Activated CD4-positive, alpha-beta memory T cell treated with anti-CD3 and anti-CD28 coated beads, Interleukin-2, amount 10 ng/mL, durations not matched to agents 7 days and 5 days (primary cell): ENCODE measurements at regions not wholly inside any gene's neighbourhood (a gene's known extent, or its start where the extent isn't known, plus 50 kb on each side); places are given as distances from the start of the nearest gene placed in this dataset.
"Not testable (repeated sequence)": the region's sequence is repeated elsewhere in the genome, so short reads cannot be mapped to it uniquely, and the experiment has no call there.

Experiments used
- CTCF ChIA-PET: fragments of 350-600 bp; sonication (Branson Sonifier 250); formaldehyde crosslinking; loops from one replicate; lab custom pipeline; 2021; ENCODE audit warnings: antibody characterized with exemption, inconsistent platforms; lab: Charles Lee
- POLR2A ChIA-PET: fragments of 350-600 bp; sonication (Branson Sonifier 250); formaldehyde crosslinking; loops from one replicate; lab custom pipeline; 2021; ENCODE audit warnings: antibody characterized with exemption; lab: Charles Lee
- DNase-seq: peaks from one replicate; pipeline ENCODE4 v3.0.0-alpha.2; 2020
- H3K27ac Mint-ChIP-seq: one replicate; pipeline ENCODE4 v1.8.0; 2021; ENCODE audit warnings: mild to moderate bottlenecking, mixed read lengths
- H3K27me3 Mint-ChIP-seq: one replicate; pipeline ENCODE4 v1.8.0; 2021; ENCODE audit warnings: mixed read lengths
- H3K36me3 Mint-ChIP-seq: one replicate; pipeline ENCODE4 v1.8.0; 2021; ENCODE audit warnings: low read depth, mixed read lengths
- H3K4me1 Mint-ChIP-seq: one replicate; pipeline ENCODE4 v1.8.0; 2021; ENCODE audit warnings: mixed read lengths
- H3K4me3 Mint-ChIP-seq: one replicate; pipeline ENCODE4 v1.8.0; 2021; ENCODE audit warnings: mild to moderate bottlenecking, mixed read lengths
- H3K9me3 Mint-ChIP-seq: one replicate; pipeline ENCODE4 v1.8.0; 2021; ENCODE audit warnings: mixed read lengths

DNA sequence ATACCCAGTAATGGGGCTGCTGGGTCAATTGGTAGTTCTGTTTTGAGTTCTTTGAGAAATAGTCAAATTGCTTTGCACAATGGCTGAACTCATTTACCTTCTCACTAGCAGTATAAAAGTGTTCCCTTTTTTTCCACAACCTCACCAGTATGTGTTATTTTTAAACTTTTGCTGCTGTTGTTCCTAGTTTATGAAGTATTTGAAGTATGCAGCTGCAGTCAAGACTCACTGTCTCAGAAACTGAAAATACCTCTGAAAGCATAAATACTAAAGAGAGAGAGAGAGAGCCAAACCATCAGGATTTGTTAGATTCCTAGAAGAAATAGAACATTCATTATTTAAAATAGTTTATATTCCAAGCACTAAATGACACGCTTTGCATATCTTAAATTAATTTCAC, 764.2 kb downstream of the NTRK3 start:
- Mint-ChIP-seq H3K27ac (no peak overlapping the region), H3K36me3 (no peaks in the 10 kb centered on the region), H3K4me1 (no peaks in the 10 kb centered on the region), H3K9me3 (peaks cover 8% of the 10 kb centered on the region), H3K4me3 (no peak overlapping the region), H3K27me3 (no peaks in the 10 kb centered on the region)
- POLR2A ChIA-PET = no interaction called here
- no peak for DNase-seq
- CTCF ChIA-PET = no interaction called here

- Mint-ChIP-seq H3K9me3 (peaks cover 8% of the 10 kb centered on the region), H3K36me3 (no peaks in the 10 kb centered on the region), H3K4me3 (no peak overlapping the region), H3K27me3 (no peaks in the 10 kb centered on the region), H3K4me1 (no peaks in the 10 kb centered on the region), H3K27ac (no peak overlapping the region)
- no peak for DNase-seq
- POLR2A ChIA-PET = no interaction called here
- CTCF ChIA-PET = no interaction called here
These were observed 765.9 kb downstream of the NTRK3 start for GRCh38 chr15:87490666-87491065.

- H3K9me3 Mint-ChIP-seq = peaks cover 8% of the 10 kb centered on the region
- no peaks in the 10 kb centered on the region for H3K36me3 Mint-ChIP-seq
- no peak for DNase-seq
- no peak overlapping the region for H3K27ac Mint-ChIP-seq
- H3K27me3 Mint-ChIP-seq = no peaks in the 10 kb centered on the region
- ChIA-PET POLR2A (no interaction called here), CTCF (no interaction called here)
- no peaks in the 10 kb centered on the region for H3K4me1 Mint-ChIP-seq
- H3K4me3 Mint-ChIP-seq = no peak overlapping the region
These were observed 766.5 kb downstream of the NTRK3 start for GRCh38 chr15:87489902-87490665.

GRCh38 chr15:87489456-87489855, 767.1 kb downstream of the NTRK3 start:
- DNase-seq = no peak
- no peaks in the 10 kb centered on the region for H3K27me3 Mint-ChIP-seq
- no peak overlapping the region for H3K4me3 Mint-ChIP-seq
- peaks cover 5% of the 10 kb centered on the region for H3K9me3 Mint-ChIP-seq
- CTCF ChIA-PET = no interaction called here
- POLR2A ChIA-PET = no interaction called here
- no peaks in the 10 kb centered on the region for H3K4me1 Mint-ChIP-seq
- H3K27ac Mint-ChIP-seq = no peak overlapping the region
- H3K36me3 Mint-ChIP-seq = no peaks in the 10 kb centered on the region

DNA sequence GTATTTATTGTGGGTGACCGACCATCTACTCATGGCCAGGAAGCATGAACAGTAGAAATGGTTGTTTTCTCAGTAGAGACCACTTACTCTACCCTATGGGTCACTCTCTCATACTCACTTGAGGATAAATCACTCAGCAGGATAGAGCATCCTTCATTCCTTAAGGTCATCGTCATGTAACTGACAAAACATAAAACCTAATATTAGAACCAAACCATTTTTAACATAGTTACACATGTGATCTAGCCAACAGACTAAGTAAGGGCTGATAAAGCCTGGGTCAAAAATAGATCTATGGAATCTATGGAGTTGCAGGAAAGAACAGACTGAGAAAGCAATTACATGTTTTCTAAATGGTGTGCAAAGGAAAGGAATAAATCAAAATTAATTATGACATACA, 769.1 kb downstream of the NTRK3 start:
- Mint-ChIP-seq H3K27me3 (no peaks in the 10 kb centered on the region), H3K9me3 (peaks cover 5% of the 10 kb centered on the region), H3K36me3 (no peaks in the 10 kb centered on the region), H3K4me1 (no peaks in the 10 kb centered on the region), H3K4me3 (no peak overlapping the region), H3K27ac (no peak overlapping the region)
- POLR2A ChIA-PET = no interaction called here
- CTCF ChIA-PET = no interaction called here
- no peak for DNase-seq

DNA sequence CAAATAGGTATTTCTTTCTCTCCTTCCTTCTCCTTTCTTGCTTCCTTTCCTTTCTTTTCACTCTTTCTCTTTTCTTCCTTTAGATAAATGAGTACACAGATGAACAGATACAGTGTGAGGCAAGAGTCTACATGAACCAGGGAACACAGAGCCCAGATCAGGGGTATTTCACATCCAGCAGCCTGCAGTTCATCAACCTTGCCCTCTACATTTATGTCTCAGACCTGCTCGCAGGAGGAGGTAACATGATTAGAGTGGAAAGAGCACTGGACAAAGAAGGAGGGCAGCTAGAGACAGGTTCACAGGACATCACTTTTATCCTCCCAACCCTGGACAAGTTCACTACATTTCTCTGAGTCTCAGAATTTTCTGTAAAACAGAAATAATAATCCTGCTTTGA, 773.1 kb downstream of the NTRK3 start:
- no peak for DNase-seq
- ChIA-PET POLR2A (no interaction called here), CTCF (no interaction called here)
- peaks cover 3% of the 10 kb centered on the region for H3K9me3 Mint-ChIP-seq
- H3K36me3 Mint-ChIP-seq = no peaks in the 10 kb centered on the region
- no peak overlapping the region for H3K4me3 Mint-ChIP-seq
- no peaks in the 10 kb centered on the region for H3K4me1 Mint-ChIP-seq
- no peaks in the 10 kb centered on the region for H3K27me3 Mint-ChIP-seq
- no peak overlapping the region for H3K27ac Mint-ChIP-seq

DNA sequence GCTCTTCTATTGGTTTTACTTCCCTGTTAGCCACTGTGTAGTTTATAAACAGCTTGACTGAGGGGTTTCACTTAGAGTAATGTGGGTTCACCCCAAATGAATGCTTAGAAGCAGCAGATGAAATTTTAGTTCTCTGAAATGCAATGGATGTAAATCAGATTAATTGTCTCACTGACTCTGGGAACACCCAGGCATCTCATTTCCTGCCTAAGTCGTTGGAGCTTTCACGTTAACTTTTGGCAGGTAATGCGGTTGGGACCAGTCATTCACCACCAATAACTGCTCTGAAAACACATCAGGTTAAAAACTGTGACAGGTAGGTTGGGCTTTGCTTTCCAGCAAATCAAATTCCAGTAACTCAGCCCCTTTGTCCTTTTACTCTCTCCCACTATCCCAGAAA, 775.4 kb downstream of the NTRK3 start:
- Mint-ChIP-seq H3K27me3 (no peaks in the 10 kb centered on the region), H3K4me3 (no peak overlapping the region), H3K9me3 (no peaks in the 10 kb centered on the region), H3K4me1 (no peaks in the 10 kb centered on the region), H3K36me3 (no peaks in the 10 kb centered on the region), H3K27ac (no peak overlapping the region)
- POLR2A ChIA-PET = no interaction called here
- CTCF ChIA-PET = no interaction called here
- DNase-seq = no peak

- H3K36me3 Mint-ChIP-seq = no peaks in the 10 kb centered on the region
- POLR2A ChIA-PET = no interaction called here
- no peak overlapping the region for H3K4me3 Mint-ChIP-seq
- no peak overlapping the region for H3K27ac Mint-ChIP-seq
- H3K4me1 Mint-ChIP-seq = no peaks in the 10 kb centered on the region
- CTCF ChIA-PET = no interaction called here
- H3K9me3 Mint-ChIP-seq = no peaks in the 10 kb centered on the region
- H3K27me3 Mint-ChIP-seq = no peaks in the 10 kb centered on the region
- no peak for DNase-seq
These were observed 777.9 kb downstream of the NTRK3 start for GRCh38 chr15:87478687-87479072.

DNA sequence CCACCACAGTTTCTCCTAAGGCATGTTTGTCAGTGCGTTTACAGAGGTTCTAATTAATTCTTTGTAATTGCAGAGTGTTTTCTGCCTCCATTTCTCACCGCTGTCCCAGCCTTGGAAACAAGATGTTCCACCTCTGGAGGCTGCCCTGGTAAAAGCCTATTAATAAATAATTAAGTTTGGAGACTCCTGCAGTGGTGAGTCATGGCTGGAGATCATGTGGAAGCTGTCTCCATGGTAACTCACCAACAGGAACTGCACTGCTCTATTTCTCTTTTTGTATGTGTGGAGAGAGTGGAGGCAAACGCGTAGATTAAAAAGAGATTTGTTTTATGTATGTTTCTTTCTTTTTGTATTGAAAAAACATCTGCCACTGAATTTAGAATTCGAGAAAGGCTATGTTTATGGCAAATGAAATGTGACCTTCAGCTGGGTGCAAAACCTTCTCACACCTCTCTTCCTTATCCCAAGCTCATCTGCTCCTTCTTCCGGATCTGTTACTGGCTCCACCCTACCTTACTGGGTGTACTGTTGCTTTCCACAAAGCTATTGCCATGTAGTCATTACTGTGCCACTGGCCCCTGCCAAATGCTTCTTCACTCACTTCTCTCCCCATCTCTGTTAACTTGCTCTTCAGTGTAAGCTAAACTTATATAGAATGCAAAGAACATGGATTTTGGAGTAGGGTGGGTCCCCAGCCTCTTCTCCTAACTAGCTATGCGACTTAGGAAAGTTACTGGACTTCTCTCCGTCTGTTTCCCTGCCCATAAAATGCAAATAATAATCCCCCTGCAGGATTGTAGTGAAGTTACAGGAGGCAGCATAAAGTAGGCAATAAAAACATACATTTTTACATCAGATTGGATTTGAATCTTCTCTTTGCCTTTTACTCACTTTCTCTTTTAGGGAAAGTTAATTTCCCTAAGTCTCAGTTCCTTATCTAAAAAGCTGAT, 778.5 kb downstream of the NTRK3 start:
- ChIA-PET CTCF (no interaction called here), POLR2A (no interaction called here)
- no peak overlapping the region for H3K4me3 Mint-ChIP-seq
- H3K27ac Mint-ChIP-seq = no peak overlapping the region
- no peak for DNase-seq
- H3K27me3 Mint-ChIP-seq = no peaks in the 10 kb centered on the region
- H3K9me3 Mint-ChIP-seq = no peaks in the 10 kb centered on the region
- H3K4me1 Mint-ChIP-seq = no peaks in the 10 kb centered on the region
- no peaks in the 10 kb centered on the region for H3K36me3 Mint-ChIP-seq

- no peaks in the 10 kb centered on the region for H3K27me3 Mint-ChIP-seq
- no peaks in the 10 kb centered on the region for H3K9me3 Mint-ChIP-seq
- no peak for DNase-seq
- ChIA-PET POLR2A (no interaction called here), CTCF (no interaction called here)
- no peaks in the 10 kb centered on the region for H3K36me3 Mint-ChIP-seq
- no peak overlapping the region for H3K4me3 Mint-ChIP-seq
- no peak overlapping the region for H3K27ac Mint-ChIP-seq
- no peaks in the 10 kb centered on the region for H3K4me1 Mint-ChIP-seq
These were observed 779.5 kb downstream of the NTRK3 start for GRCh38 chr15:87477026-87477425.

DNA sequence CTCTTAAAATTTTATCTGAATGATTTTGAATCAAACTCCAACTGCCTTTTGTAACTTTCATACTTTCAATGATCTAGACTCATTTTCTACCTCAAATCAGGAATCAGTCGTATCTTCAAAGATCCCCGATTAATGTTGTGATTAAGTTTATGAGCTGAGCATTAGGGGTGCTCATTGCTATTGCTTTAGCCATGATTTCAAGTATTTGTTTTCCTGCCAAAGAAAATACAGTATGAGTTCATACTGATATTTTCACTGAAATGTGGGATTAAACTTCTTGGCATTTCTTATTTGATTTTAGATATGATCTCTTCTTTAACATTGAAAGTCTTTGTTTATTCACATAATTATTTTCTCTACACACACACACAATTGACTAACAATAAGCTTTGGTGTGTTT, 785.6 kb downstream of the NTRK3 start:
- peaks cover 3% of the 10 kb centered on the region for H3K9me3 Mint-ChIP-seq

DNA sequence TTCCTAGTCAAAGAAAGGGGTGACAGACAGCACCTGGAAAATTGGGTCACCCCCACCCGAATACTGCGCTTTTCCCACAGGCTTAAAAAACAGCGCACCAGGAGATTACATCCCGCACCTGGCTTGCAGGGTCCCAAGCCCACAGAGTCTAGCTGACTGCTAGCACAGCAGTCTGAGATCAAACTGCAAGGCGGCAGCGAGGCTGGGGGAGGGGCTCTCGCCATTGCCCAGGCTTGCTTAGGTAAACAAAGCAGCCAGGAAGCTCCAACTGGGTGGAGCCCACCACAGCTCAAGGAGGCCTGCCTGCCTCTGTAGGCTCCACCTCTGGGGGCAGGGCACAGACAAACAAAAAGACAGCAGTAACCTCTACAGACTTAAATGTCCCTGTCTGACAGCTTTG, 792.6 kb downstream of the NTRK3 start:
- DNase-seq, H3K9me3 Mint-ChIP-seq, H3K4me3 Mint-ChIP-seq, H3K4me1 Mint-ChIP-seq, H3K27ac Mint-ChIP-seq, H3K36me3 Mint-ChIP-seq, H3K27me3 Mint-ChIP-seq, POLR2A ChIA-PET, CTCF ChIA-PET: not testable (repeated sequence)

More for the DNA sequence above, 785.6 kb downstream of the NTRK3 start:
- Mint-ChIP-seq H3K27ac (no peak overlapping the region), H3K4me3 (no peak overlapping the region), H3K36me3 (no peaks in the 10 kb centered on the region), H3K27me3 (no peaks in the 10 kb centered on the region), H3K4me1 (no peaks in the 10 kb centered on the region)
- POLR2A ChIA-PET = no interaction called here
- no peak for DNase-seq
- CTCF ChIA-PET = no interaction called here

DNA sequence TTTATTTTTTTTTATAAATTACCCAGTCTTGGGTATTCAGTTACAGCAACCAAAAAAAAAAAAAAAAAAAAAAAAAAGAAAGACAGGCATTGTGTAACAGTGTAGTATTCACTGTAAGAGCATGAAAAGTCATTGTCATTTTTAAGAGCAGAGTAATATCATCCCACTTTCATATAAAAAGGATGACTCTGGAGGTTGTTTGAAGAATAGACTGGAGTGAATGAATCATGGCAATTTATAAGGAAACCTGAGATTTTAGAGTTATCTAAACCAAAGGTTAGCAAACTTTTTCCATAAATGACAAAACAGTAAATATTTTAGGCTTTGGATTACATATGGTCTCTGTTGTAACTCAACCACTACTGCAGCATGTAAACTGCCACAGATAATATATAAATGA, 794.9 kb downstream of the NTRK3 start:
- no peak overlapping the region for H3K27ac Mint-ChIP-seq
- H3K27me3 Mint-ChIP-seq = no peaks in the 10 kb centered on the region
- H3K36me3 Mint-ChIP-seq = no peaks in the 10 kb centered on the region
- H3K4me3 Mint-ChIP-seq = no peak overlapping the region
- H3K4me1 Mint-ChIP-seq = no peaks in the 10 kb centered on the region
- no peak for DNase-seq
- POLR2A ChIA-PET = no interaction called here
- peaks cover 3% of the 10 kb centered on the region for H3K9me3 Mint-ChIP-seq
- CTCF ChIA-PET = no interaction called here
